Neuronal stem cell (in vitro differentiated cells): ENCODE measurements at regions not wholly inside any gene's neighbourhood (a gene's known extent, or its start where the extent isn't known, plus 50 kb on each side); places are given as distances from the start of the nearest gene placed in this dataset.

Experiments used
- DNase-seq: peaks from one replicate; pipeline ENCODE4 v3.0.0-alpha.2; 2013; ENCODE audit warnings: low spot score
- H2AFZ ChIP-seq: one replicate; pipeline ENCODE4 v1.6.1; 2013; ENCODE audit warnings: mild to moderate bottlenecking, low read length, inconsistent platforms
- H2AK5ac ChIP-seq: 2 replicates; pipeline ENCODE4 v1.6.1; 2013; ENCODE audit warnings: low read depth, mild to moderate bottlenecking, inconsistent platforms, low read length, moderate library complexity, mixed read lengths
- H2BK120ac ChIP-seq: 2 replicates; pipeline ENCODE4 v1.6.1; 2013; ENCODE audit warnings: low read depth, mild to moderate bottlenecking, inconsistent platforms, low read length, moderate library complexity, mixed read lengths
- H2BK12ac ChIP-seq: one replicate; pipeline ENCODE4 v1.6.1; 2013; ENCODE audit warnings: low read length, inconsistent platforms
- H2BK15ac ChIP-seq: 2 replicates; pipeline ENCODE4 v1.6.1; 2013; ENCODE audit warnings: mild to moderate bottlenecking, low read length, inconsistent platforms, mixed read lengths
- H2BK5ac ChIP-seq: one replicate; pipeline ENCODE4 v1.6.1; 2013; ENCODE audit warnings: inconsistent platforms, mild to moderate bottlenecking, low read length, moderate library complexity
- H3K14ac ChIP-seq: one replicate; pipeline ENCODE4 v1.6.1; 2013; ENCODE audit warnings: low read length, inconsistent platforms
- H3K18ac ChIP-seq: 2 replicates; pipeline ENCODE4 v1.6.1; 2013; ENCODE audit warnings: low read length, inconsistent platforms
- H3K23ac ChIP-seq: 2 replicates; pipeline ENCODE4 v1.6.1; 2013; ENCODE audit warnings: low read depth, mild to moderate bottlenecking, mixed read lengths, low read length, inconsistent platforms; ENCODE audit not compliant: poor library complexity
- H3K27ac ChIP-seq: replicated peaks from 3 replicates; pipeline ENCODE4 v1.5.1; 2013; ENCODE audit warnings: low read length, inconsistent platforms
- H3K27me3 ChIP-seq, 3 experiments: 2 replicates each; pipeline ENCODE4 v1.6.1; 2013; ENCODE audit warnings: low read length in 3 of 3, mild to moderate bottlenecking in 2 of 3, inconsistent platforms in 1 of 3, low read depth in 1 of 3, mixed read lengths in 1 of 3, moderate library complexity in 1 of 3; ENCODE audit not compliant: control insufficient read depth in 3 of 3, insufficient read depth in 3 of 3
- H3K36me3 ChIP-seq, 2 donors: replicated peaks in 1 of 2; 2 replicates each; pipeline ENCODE4 v1.6.1; 2013; ENCODE audit warnings: low read length in 2 of 2; ENCODE audit not compliant: control insufficient read depth in 2 of 2, insufficient read depth in 2 of 2
- H3K4ac ChIP-seq: 2 replicates; pipeline ENCODE4 v1.6.1; 2013; ENCODE audit warnings: inconsistent platforms, mild to moderate bottlenecking, low read length, moderate library complexity
- H3K4me1 ChIP-seq, 2 donors: 1 replicate in 1 of 2; 2 replicates in 1 of 2; pipeline ENCODE4 v1.6.1; 2013; ENCODE audit warnings: low read length in 2 of 2, low read depth in 1 of 2; ENCODE audit not compliant: control insufficient read depth in 2 of 2, insufficient read depth in 1 of 2
- H3K4me2 ChIP-seq: one replicate; pipeline ENCODE4 v1.6.1; 2013; ENCODE audit warnings: mild to moderate bottlenecking, low read length, inconsistent platforms; ENCODE audit not compliant: insufficient read depth, poor library complexity, severe bottlenecking
- H3K4me3 ChIP-seq, 2 donors: 2 replicates each; pipeline ENCODE4 v1.5.1; 2013; ENCODE audit warnings: low read length in 2 of 2, mild to moderate bottlenecking in 2 of 2, inconsistent platforms in 1 of 2, moderate library complexity in 1 of 2
- H3K79me1 ChIP-seq: one replicate; pipeline ENCODE4 v1.6.1; 2013; ENCODE audit warnings: low read depth, mild to moderate bottlenecking, inconsistent platforms, low read length, moderate library complexity
- H3K9ac ChIP-seq: one replicate; pipeline ENCODE4 v1.6.1; 2013; ENCODE audit warnings: mild to moderate bottlenecking, low read depth, low read length, inconsistent platforms; ENCODE audit not compliant: poor library complexity
- H3K9me3 ChIP-seq, 2 donors: replicated peaks in 1 of 2; 2 replicates each; pipeline versions ENCODE3 to v1.6.1; 2013; ENCODE audit warnings: low read length in 2 of 2, mild to moderate bottlenecking in 2 of 2, inconsistent platforms in 1 of 2, low read depth in 1 of 2, mixed read lengths in 1 of 2, moderate library complexity in 1 of 2; ENCODE audit not compliant: control insufficient read depth in 2 of 2, insufficient read depth in 1 of 2
- H4K8ac ChIP-seq: one replicate; pipeline ENCODE4 v1.6.1; 2013; ENCODE audit warnings: low read depth, mild to moderate bottlenecking, inconsistent platforms, low read length, moderate library complexity
- H4K91ac ChIP-seq: one replicate; pipeline ENCODE4 v1.6.1; 2013; ENCODE audit warnings: low read length, low read depth, mild to moderate bottlenecking, inconsistent platforms; ENCODE audit not compliant: poor library complexity
- WGBS, 2 donors: extraction: QIAGEN DNeasy Blood & Tissue Kit; methylation state at CpG; one replicate each; pipeline ENCODE4 v1.1.7; 2013; ENCODE audit warnings: missing lambda C conversion rate in 2 of 2, mixed read lengths in 1 of 2; ENCODE audit not compliant: insufficient read length in 2 of 2, insufficient replicate concordance in 1 of 2; ENCODE audit errors: extremely low coverage in 2 of 2; 5-methylcytosine and 5-hydroxymethylcytosine counted together

DNA sequence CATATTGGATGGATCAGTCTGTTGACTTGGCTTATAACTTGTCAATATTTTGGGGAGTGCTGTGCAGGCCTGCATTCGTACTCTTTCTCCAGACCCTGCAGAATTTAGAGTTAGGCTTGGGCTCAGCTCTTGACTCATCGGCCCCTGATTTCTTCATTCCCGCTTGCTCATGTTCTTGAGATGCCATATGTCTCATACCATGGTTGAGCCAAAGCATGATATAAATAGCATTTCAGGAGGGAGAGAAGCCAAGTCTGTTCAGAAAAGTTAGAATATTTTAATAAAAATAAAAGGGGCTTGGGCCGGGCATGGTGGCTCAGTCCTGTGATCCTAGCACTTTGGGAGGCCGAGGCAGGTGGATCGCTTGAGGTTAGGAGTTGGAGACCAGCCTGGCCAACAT is 898.1 kb downstream of the TYW1 start:
- Histone ChIP-seq H3K14ac (no peak overlapping the region), H3K18ac (no peak overlapping the region), H2BK12ac (no peak overlapping the region), H3K9ac (no peak overlapping the region), H3K27ac (no peak overlapping the region), H4K8ac (no peak overlapping the region), H2BK15ac (no peak overlapping the region), H4K91ac (no peak overlapping the region), H3K4me1 (no peaks in the 10 kb centered on the region), H2AFZ (no peak overlapping the region), H3K27me3 (no peaks in the 10 kb centered on the region), H3K79me1 (no peaks in the 10 kb centered on the region), H3K4me3 (no peak overlapping the region), H2AK5ac (no peak overlapping the region), H3K4me2 (no peak overlapping the region), H2BK5ac (no peak overlapping the region), H3K4ac (no peak overlapping the region), H3K9me3 (peaks cover 0 to 3% of the 10 kb centered on the region in 2 donors), H2BK120ac (no peak overlapping the region), H3K23ac (no peak overlapping the region), H3K36me3 (no peaks in the 10 kb centered on the region)
- no CpG with 5 or more reads among the region's 6 CpGs for WGBS, 2 donors
- DNase-seq, result no peak

DNA sequence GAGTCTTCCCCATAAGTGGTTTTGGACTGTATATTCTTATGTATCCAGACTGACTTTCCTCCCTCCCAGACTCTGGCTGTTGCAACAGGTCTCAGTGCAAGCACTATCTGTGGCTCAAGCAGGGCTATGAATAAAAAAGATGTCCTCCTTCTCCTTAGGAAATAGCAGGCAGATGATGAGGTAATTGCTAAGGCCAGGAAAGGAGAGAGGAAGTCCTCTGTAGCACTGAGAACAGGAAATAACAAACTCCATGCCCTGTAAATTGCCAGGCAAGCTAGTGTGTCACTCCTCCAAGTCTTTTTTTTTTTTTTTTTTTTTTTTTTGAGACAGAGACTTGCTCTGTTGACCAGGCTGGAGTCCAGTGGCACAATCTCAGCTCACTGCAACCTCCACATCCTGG is 900.1 kb downstream of the TYW1 start:
- Histone ChIP-seq H3K9me3 (no peaks in the 10 kb centered on the region), H2AFZ (no peak overlapping the region), H3K4ac (no peak overlapping the region), H3K23ac (no peak overlapping the region), H2BK15ac (no peak overlapping the region), H3K79me1 (no peaks in the 10 kb centered on the region), H3K18ac (no peak overlapping the region), H3K27me3 (no peaks in the 10 kb centered on the region), H2BK120ac (no peak overlapping the region), H3K14ac (no peak overlapping the region), H3K4me2 (no peak overlapping the region), H4K91ac (no peak overlapping the region), H2BK12ac (no peak overlapping the region), H3K27ac (no peak overlapping the region), H4K8ac (no peak overlapping the region), H3K9ac (no peak overlapping the region), H2AK5ac (no peak overlapping the region), H3K4me1 (no peaks in the 10 kb centered on the region), H2BK5ac (no peak overlapping the region), H3K4me3 (no peak overlapping the region), H3K36me3 (no peaks in the 10 kb centered on the region)
- no peak for DNase-seq

DNA sequence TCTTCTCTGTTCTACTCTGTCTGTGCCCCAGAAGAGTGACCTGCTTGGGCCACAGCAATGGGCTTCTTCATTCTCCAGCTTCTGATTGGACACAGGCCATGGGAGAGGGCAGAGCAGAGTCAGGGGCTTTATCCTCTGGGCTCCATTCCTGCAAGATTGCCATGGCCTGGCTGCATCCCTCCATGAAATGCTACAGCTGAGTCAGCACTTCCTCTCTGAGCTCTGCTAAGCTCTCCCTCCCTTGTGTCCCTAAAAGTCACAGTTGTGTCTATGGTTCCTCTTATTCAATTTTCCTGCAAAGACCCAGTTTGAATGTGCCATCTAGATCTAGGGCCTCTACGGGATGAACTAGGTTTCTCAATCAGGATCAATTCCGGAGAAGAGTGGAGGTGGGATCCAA is 903.8 kb downstream of the TYW1 start:
- DNase-seq, result no peak
- no CpG with 5 or more reads among the region's 2 CpGs for WGBS, 2 donors
- Histone ChIP-seq H3K14ac (no peak overlapping the region), H3K9ac (no peak overlapping the region), H2BK5ac (no peak overlapping the region), H3K4me3 (no peak overlapping the region), H3K79me1 (no peaks in the 10 kb centered on the region), H3K36me3 (no peaks in the 10 kb centered on the region), H3K4ac (no peak overlapping the region), H3K4me1 (no peaks in the 10 kb centered on the region), H4K8ac (no peak overlapping the region), H2BK120ac (no peak overlapping the region), H2BK15ac (no peak overlapping the region), H3K9me3 (no peaks in the 10 kb centered on the region), H3K23ac (no peak overlapping the region), H3K4me2 (no peak overlapping the region), H2AK5ac (no peak overlapping the region), H2AFZ (no peak overlapping the region), H3K18ac (no peak overlapping the region), H3K27ac (no peak overlapping the region), H2BK12ac (no peak overlapping the region), H3K27me3 (no peaks in the 10 kb centered on the region), H4K91ac (no peak overlapping the region)

DNA sequence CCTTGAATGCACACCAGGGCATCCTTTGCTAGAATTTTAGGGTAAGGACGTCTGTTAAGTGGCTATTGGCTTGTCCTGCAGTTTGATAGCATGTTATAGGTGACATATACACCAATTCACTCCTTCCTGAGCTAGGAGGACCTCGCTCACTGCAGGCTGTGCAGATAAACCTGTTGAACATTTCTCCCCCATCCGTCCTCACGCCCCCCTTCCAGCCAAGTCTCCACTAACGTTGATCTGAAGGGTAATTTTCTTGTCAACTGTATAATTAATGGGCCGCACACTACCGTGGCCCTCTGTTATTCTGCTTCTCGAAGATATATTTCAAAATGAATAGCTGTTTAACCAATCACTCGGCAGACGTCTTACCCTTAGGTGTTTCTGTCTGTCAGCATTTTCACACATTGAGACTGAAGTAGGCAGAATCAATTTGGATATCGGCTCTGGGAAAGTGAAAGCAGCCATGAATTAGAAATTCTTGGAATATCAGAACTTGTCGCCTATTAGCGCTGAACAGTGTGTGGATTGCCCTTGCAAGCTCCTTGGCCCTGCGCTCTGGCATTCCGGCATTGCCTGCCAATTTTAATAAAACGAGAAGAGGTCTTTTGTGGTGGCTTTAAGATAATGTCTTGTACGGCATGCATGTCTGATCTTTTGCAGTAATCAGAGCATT is 905.3 kb downstream of the TYW1 start:
- Histone ChIP-seq H3K4me3 (no peak overlapping the region), H2BK12ac (no peak overlapping the region), H3K14ac (no peak overlapping the region), H4K91ac (no peak overlapping the region), H2BK15ac (no peak overlapping the region), H3K23ac (no peak overlapping the region), H2AFZ (no peak overlapping the region), H4K8ac (no peak overlapping the region), H2AK5ac (no peak overlapping the region), H3K27me3 (no peaks in the 10 kb centered on the region), H3K18ac (no peak overlapping the region), H2BK120ac (no peak overlapping the region), H3K4me2 (no peak overlapping the region), H3K79me1 (no peaks in the 10 kb centered on the region), H3K9me3 (no peaks in the 10 kb centered on the region), H2BK5ac (no peak overlapping the region), H3K27ac (no peak overlapping the region), H3K4ac (no peak overlapping the region), H3K36me3 (no peaks in the 10 kb centered on the region), H3K9ac (no peak overlapping the region), H3K4me1 (no peaks in the 10 kb centered on the region)
- no peak for DNase-seq
- no CpG with 5 or more reads among the region's 17 CpGs for WGBS, 2 donors
